ENCODE measurements at regions not wholly inside any gene's neighbourhood (a gene's known extent, or its start where the extent isn't known, plus 50 kb on each side); places are given as distances from the start of the nearest gene placed in this dataset.
A peak's percentile ranks its signal among the peaks of the same experiment; 100 is the strongest.
"Not testable (repeated sequence)": the region's sequence is repeated elsewhere in the genome, so short reads cannot be mapped to it uniquely, and the experiment has no call there.

- no peak for TF ChIP-seq CTCF (IDR thresholded peaks at IDR 0.05; ENCODE audit: unreplicated experiment)
- Mint-ChIP-seq H3K27ac (no peak overlapping the region), H3K36me3 (ENCODE audit: insufficient read depth) (peaks cover 17% of the 10 kb centered on the region), H3K4me1 (ENCODE audit: low read depth) (peaks cover 5% of the 10 kb centered on the region), H3K9me3 (ENCODE audit: low read depth) (peaks cover 6% of the 10 kb centered on the region), H3K27me3 (no peaks in the 10 kb centered on the region), H3K4me3 (ENCODE audit: low read depth) (no peak overlapping the region)
- DNase-seq (ENCODE audit: low spot score, unreplicated experiment), result no peak
Observed at GRCh38 chr3:113377158-113377557, 64.1 kb downstream of the CFAP44 start.

GRCh38 chr3:113374078-113374477 lies 67.2 kb downstream of the CFAP44 start:
- peaks cover 26% of the 10 kb centered on the region for H3K9me3 Mint-ChIP-seq (ENCODE audit: low read depth)
- DNase-seq (ENCODE audit: low spot score, unreplicated experiment), result no peak
- no peak for TF ChIP-seq CTCF (IDR thresholded peaks at IDR 0.05; ENCODE audit: unreplicated experiment)
- H3K27me3 Mint-ChIP-seq, result no peaks in the 10 kb centered on the region
- H3K27ac Mint-ChIP-seq, result no peak overlapping the region
- H3K4me1 Mint-ChIP-seq (ENCODE audit: low read depth), result peaks cover 12% of the 10 kb centered on the region
- peaks cover 33% of the 10 kb centered on the region for H3K36me3 Mint-ChIP-seq (ENCODE audit: insufficient read depth)
- no peak overlapping the region for H3K4me3 Mint-ChIP-seq (ENCODE audit: low read depth)

GRCh38 chr3:113366800-113367199 lies 74.5 kb downstream of the CFAP44 start:
- H3K27me3 Mint-ChIP-seq; H3K4me3 Mint-ChIP-seq (ENCODE audit: low read depth); DNase-seq (ENCODE audit: low spot score, unreplicated experiment); H3K4me1 Mint-ChIP-seq (ENCODE audit: low read depth); H3K27ac Mint-ChIP-seq: not testable (repeated sequence)
- Mint-ChIP-seq H3K36me3 (ENCODE audit: insufficient read depth) (peaks cover 29% of the 10 kb centered on the region), H3K9me3 (ENCODE audit: low read depth) (peaks cover 18% of the 10 kb centered on the region)

- H3K9me3 Mint-ChIP-seq (ENCODE audit: low read depth); H3K4me1 Mint-ChIP-seq (ENCODE audit: low read depth); H3K36me3 Mint-ChIP-seq (ENCODE audit: insufficient read depth); H3K27ac Mint-ChIP-seq; DNase-seq (ENCODE audit: low spot score, unreplicated experiment); H3K27me3 Mint-ChIP-seq; H3K4me3 Mint-ChIP-seq (ENCODE audit: low read depth): not testable (repeated sequence)
Observed at GRCh38 chr3:113355340-113355739, 86.0 kb downstream of the CFAP44 start.

GRCh38 chr3:113354307-113354706 lies 87.0 kb downstream of the CFAP44 start:
- H3K4me1 Mint-ChIP-seq (ENCODE audit: low read depth), result peaks cover 5% of the 10 kb centered on the region
- no peaks in the 10 kb centered on the region for H3K27me3 Mint-ChIP-seq
- peaks cover 3% of the 10 kb centered on the region for H3K9me3 Mint-ChIP-seq (ENCODE audit: low read depth)
- H3K27ac Mint-ChIP-seq, result no peak overlapping the region
- H3K4me3 Mint-ChIP-seq (ENCODE audit: low read depth), result no peak overlapping the region
- DNase-seq (ENCODE audit: low spot score, unreplicated experiment), result no peak
- peaks cover 2% of the 10 kb centered on the region for H3K36me3 Mint-ChIP-seq (ENCODE audit: insufficient read depth)
- no peak for TF ChIP-seq CTCF (IDR thresholded peaks at IDR 0.05; ENCODE audit: unreplicated experiment)

- TF ChIP-seq CTCF (IDR thresholded peaks at IDR 0.05; ENCODE audit: unreplicated experiment), result no peak
- no peak for DNase-seq (ENCODE audit: low spot score, unreplicated experiment)
- H3K4me3 Mint-ChIP-seq (ENCODE audit: low read depth), result no peak overlapping the region
- H3K27ac Mint-ChIP-seq, result peak overlapping the region; percentile 2
- H3K27me3 Mint-ChIP-seq, result no peaks in the 10 kb centered on the region
- H3K4me1 Mint-ChIP-seq (ENCODE audit: low read depth), result peaks cover 5% of the 10 kb centered on the region
- peaks cover 3% of the 10 kb centered on the region for H3K9me3 Mint-ChIP-seq (ENCODE audit: low read depth)
- peaks cover 2% of the 10 kb centered on the region for H3K36me3 Mint-ChIP-seq (ENCODE audit: insufficient read depth)
Observed at GRCh38 chr3:113353678-113354077, 87.6 kb downstream of the CFAP44 start.

Data from progenitor cell of endocrine pancreas (in vitro differentiated cells).